Tongue (tissue), 1 donor: ENCODE measurements at regions not wholly inside any gene's neighbourhood (a gene's known extent, or its start where the extent isn't known, plus 50 kb on each side); places are given as distances from the start of the nearest gene placed in this dataset.
"Not testable (repeated sequence)": the region's sequence is repeated elsewhere in the genome, so short reads cannot be mapped to it uniquely, and the experiment has no call there.

Experiments
- DNase-seq: peaks from one replicate; pipeline ENCODE4 v3.0.0-alpha.2; 2015

DNA sequence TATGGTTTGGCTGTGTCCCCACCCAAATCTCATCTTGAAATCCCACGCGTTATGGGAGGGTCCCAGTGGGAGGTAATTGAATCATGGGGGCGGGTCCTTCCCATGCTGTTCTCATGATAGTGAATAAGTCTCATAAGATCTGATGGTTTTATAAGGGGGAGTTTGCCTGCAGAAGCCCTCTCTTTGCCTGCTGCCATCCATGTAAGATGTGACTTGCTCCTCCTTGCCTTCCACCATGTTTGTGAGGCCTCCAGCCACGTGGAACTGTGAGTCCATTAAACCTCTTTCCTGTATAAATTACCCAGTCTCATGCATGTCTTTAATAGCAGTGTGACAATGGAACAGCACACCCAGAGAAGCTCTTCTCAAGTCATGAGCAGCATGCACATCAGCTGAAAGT is 119.1 kb upstream of the CARD11 start:
- not testable (repeated sequence) for DNase-seq

DNA sequence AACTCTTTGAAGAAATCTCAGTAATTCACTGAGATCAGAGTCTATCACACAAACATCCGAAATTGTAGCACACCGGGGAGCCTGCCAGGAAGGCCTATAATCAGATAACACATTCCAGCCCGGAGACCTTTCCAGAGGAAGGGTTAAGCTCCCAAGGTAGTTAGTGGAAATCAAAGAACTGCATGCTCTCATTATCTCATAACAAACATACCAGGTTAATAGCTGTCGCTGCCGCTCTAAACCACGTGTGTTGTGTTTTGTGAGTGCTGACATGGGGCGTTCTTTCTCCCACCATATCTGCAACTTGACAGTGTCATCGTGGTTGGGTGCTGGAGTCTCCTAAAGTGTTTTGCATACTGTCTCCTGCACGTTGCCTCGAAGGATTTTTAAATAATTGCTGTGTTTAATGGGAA is 120.7 kb upstream of the CARD11 start:
- no peak for DNase-seq

DNA sequence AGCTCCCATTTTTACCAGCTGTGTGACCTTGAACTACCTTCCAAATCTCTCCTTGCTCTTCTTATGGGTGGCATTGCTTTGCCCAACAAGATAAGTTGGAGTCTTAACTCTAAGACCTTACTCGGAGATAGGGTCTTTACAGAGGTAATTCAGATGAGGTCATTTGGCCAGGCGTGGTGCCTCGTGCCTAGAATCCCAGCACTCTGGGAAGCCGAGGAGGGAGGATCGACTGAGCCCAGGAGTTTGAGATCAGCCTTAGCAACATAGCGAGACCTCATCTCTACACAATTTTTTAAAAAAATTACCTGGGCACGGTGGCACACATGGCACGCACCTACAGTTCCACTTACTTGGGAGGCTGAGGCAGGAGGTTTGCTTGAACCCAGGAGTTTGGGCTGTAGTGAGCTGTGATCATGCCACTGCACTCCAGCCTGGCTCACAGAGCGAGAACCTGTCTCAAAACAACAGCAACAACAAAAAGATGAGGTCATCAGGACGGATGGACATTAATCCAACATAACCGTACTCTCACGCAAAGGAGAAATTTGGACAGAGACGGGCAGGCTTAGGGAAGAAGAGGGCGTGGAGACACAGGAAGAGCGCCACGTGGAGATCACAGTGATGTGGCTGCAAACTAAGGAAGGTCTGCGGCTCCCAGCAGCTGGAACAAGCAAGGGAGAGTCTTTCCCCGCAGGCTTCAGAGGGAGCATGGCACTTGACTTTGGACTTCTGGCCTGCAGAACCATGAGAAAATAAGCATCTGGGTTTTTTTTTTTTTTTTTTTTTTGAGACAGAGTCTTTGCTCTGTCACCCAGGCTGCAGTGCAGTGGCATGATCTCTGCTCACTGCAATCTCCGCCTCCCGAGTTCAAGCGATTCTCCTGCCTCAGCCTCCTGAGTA is 122.3 kb upstream of the CARD11 start:
- no peak for DNase-seq

- DNase-seq, result no peak
Observed at GRCh38 chr7:3167551-3167950, 123.9 kb upstream of the CARD11 start.

- DNase-seq, result no peak
Observed at GRCh38 chr7:3168370-3168769, 124.7 kb upstream of the CARD11 start.

GRCh38 chr7:3168869-3169268 is 125.2 kb upstream of the CARD11 start:
- DNase-seq, result no peak

- no peak for DNase-seq
Observed at GRCh38 chr7:3172768-3173280, 128.2 kb upstream of the SDK1 start.

GRCh38 chr7:3174515-3175284 is 126.4 kb upstream of the SDK1 start:
- DNase-seq, result no peak

DNA sequence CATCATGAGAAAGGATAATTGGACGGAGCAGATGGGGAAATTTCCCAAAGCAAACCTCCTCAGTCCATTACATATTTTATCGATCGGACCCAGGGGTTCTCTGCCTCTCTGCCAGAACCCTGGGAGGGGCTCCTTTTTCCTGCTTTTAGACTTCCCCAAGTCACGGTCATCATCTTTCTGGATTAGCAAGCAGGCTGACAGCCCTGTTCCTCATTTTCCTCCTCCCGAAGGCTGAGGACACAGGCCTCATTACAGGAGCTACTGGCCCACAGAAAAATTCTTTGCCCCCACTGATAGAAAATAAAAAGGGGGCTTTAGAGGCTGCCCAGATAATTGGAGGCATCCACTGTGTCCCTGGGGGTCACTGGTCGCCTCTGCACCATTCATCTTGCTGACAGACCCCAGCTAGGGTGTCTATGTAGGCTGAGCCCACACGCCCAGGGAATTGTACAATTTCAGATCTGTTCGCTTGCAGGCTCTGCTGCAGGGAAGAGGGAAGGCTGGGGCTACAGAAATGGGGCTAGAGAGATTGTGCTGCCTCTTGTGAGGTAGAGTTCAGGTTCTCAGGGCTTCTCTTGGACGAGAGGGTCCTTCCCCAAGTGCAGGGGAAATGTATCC is 125.7 kb upstream of the SDK1 start:
- DNase-seq, result no peak

GRCh38 chr7:3176112-3177000 is 124.7 kb upstream of the SDK1 start:
- no peak for DNase-seq

- no peak for DNase-seq
Observed at GRCh38 chr7:3177271-3177670, 123.8 kb upstream of the SDK1 start.

DNA sequence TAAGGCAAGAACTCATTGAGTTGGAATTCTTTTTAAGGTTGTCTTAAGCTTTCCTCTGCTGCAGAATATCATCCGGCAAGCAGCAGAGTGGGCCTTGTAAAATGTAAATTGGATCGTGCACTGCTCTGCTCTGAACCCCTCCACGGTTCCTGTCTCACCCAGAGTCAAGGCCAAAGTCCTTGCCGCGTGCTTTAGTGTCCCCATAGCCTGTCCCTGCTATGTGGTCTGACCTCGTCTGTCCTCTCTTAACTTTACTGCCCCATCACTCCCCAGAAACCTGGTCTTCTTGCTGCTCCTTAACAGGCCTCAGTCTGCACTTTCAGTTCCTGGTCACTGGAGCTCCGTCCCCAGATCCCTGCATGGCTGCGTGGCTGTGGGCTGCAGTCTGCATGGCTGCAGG is 121.6 kb upstream of the SDK1 start:
- DNase-seq, result no peak

GRCh38 chr7:3180604-3181003 is 120.4 kb upstream of the SDK1 start:
- DNase-seq, result no peak

DNA sequence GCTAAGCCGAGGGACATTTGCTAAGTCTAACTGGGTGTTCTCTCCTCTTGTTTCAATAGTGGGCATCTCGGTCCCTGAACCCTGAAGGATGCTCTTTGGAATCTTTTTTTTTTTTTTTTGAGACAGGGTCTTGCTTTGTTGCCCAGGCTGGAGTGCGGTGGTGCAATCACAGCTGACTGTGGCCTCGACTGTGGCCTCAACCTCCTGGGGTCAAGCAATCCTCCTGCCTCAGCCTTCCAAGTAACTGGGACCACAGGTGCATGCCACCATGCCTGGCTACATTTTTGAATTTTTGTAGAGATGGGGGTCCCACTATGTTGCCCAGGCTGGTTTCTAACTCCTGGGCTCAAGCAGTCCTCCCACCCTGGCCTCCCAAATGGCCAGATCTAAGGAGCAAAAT is 119.0 kb upstream of the SDK1 start:
- not testable (repeated sequence) for DNase-seq

DNA sequence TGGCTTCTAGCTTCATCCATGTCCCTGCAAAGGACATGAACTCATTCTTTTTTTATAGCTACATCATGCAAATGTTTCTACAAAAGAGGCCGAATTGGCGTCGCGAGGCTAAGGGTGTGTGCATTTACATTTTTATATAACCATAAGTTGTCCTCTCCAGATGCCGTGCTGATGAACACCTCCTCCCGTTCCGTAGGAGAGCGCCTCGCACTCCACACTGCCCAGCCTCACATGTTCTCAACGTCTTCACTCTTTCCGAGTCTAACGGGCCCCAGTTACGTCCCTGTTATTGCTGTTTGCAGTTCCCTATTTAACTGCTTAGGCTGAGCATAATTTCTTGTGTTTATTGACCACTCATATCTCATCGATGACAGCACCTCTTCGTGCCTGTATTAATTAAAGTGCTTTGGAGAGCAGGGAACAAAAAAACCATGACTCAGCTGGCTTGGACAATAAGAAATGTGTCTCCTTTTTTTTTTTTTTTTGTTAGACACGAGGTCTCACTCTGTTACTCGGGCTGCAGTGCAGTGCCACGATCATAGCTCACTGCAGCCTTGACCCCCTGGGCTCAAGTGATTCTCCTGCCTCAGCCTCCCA is 113.5 kb upstream of the SDK1 start:
- DNase-seq, result no peak

GRCh38 chr7:3188946-3189345 is 112.1 kb upstream of the SDK1 start:
- no peak for DNase-seq

- no peak for DNase-seq
Observed at GRCh38 chr7:3191548-3191947, 109.5 kb upstream of the SDK1 start.

GRCh38 chr7:3192669-3193068 is 108.4 kb upstream of the SDK1 start:
- no peak for DNase-seq

GRCh38 chr7:3193379-3194120 is 107.5 kb upstream of the SDK1 start:
- no peak for DNase-seq

DNA sequence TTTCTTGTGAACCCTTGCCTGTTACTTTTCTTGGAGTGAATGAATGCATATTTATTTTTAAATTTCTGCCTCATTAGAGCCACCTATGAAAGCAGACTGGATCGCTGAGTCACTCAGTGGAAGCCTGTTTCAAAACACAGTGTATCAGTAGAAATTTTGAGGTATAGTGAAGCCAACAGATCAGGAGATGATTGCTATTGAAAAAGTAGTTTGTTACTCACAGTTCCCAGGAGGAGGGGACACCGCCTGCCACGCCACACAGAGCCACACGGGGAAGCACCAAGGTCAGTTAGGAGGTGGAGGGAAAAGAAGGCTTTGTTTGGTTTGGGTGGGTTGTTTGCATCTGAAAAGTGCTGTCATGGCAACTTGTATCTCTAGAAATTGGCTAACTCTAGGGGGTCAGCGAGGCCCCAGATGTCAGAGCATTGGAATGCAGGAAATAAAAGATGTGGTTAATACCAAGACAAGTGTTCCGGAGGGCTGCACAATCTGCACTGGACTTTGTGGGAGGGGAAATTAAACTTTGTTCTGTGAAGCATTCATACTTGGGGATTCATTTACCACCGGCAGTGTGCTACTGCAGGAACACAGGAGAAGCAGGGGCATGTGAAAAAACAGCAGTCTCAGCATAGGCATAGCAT is 106.4 kb upstream of the SDK1 start:
- peak; percentile 36 for DNase-seq
